IPS-18c (cell line): ENCODE measurements at regions not wholly inside any gene's neighbourhood (a gene's known extent, or its start where the extent isn't known, plus 50 kb on each side); places are given as distances from the start of the nearest gene placed in this dataset.

Experiments used
- H3K4me3 ChIP-seq: 2 replicates; pipeline ENCODE4 v1.7.0; 2013; ENCODE audit warnings: low read depth, mild to moderate bottlenecking, low read length, moderate library complexity; ENCODE audit not compliant: insufficient read depth
- H3K9me3 ChIP-seq: one replicate; pipeline ENCODE4 v1.6.1; 2013; ENCODE audit warnings: mild to moderate bottlenecking, low read length, moderate library complexity; ENCODE audit not compliant: control insufficient read depth, insufficient read depth

DNA sequence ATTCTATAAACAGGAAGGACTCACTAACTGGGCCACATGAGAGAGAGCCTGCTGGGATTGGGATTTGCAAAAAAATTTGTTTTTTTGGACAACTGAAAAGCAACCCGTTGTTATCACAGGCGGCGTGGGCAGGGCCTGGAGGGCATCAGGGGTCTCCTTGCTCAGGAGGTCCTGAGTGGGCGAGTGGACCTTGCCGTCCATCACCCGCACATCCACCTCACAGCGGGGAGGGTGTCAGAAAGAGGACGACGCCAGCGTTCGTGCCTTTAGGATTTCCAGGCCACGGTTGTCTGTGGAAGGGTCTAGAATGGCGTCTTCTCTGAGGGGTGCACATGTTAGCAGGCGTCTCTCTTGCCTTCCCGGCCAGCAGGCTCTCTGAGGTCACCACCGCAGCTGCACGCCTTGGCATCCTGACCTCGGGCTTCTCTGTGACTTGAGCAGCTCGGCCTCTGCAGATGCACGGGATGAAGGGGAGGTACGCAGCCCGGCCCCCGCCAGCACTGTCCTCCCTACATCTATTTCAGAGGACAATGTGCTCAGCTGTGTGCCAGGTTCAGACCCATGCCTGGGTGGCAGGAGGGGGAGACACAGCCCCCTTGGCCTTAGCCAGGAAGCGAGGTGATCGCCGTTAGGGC lies 749.5 kb downstream of the BRD1 start:
- Histone ChIP-seq H3K4me3 (no peak overlapping the region), H3K9me3 (no peaks in the 10 kb centered on the region)

DNA sequence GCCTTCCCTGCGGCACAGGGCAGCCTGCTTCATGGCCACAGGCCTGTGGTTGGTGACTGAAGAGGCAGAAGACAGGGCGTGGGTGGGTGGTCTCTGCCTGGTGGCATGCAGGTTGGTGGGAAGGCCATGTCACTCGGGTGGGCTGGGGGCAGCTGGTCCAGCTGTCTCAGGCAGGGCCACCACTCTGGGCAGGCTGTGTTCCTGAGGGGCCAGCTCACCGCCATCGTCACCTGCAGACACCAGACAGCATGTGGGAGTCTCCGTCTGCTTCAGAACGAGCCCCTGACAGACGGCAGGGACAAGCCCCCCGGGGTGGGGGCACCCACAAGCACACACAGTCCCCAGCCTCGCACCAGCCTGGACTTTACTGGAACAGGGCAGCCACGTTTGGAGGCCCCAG lies 750.1 kb downstream of the BRD1 start:
- no peaks in the 10 kb centered on the region for H3K9me3 ChIP-seq
- H3K4me3 ChIP-seq: no peak overlapping the region

DNA sequence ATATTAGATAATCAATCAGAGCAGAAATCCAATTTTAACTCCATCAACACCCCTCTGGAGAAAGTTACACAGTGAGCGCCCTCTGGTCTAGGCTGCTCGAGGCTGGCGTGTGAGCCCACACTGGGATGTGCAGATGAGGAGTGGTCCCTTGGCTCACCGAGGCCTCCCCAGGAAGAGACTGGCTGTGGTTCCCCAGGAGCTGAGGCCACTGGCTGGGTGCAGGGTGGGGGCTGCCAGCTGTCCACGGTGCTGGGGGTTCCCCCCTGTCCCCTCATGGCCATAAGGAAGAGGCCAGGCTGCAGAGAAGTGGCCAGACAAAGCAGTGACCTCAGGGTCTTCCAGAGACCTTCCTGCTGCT lies 750.7 kb downstream of the BRD1 start:
- no peaks in the 10 kb centered on the region for H3K9me3 ChIP-seq
- no peak overlapping the region for H3K4me3 ChIP-seq

DNA sequence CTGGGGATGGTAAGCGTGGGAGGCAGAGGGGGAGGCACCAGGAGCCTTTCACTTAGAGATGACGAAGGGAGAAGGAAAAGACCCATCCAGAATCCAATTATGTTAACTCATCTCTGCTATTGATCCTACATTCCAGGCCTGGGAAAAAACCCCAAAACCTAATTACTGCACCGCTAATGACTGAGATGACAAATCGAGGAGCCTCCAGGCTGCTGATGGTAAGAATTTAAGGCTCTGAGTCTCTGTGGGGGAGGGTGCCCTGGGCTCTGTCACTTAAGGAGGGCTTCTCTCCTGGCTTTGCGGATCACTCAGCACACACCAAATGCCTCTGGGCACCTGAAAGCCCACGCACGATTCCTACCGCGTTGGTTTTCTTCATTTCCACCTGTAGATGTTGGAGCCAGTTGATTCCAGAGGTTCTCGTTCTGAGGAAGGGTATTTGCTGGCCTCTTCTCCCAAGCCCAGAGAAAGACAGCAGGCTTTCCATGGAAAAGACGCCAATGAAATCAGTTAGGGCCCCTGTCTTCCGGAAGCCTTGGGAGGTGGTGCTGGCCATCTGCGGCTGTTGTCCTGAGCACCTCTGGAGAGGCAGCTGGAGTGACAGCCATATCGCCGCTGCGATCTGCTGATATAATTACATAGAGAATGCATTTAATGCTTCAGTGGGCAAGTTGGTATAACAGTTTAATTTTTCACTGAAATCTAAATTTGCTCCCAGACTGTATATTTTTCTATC lies 751.2 kb downstream of the BRD1 start:
- Histone ChIP-seq H3K9me3 (no peaks in the 10 kb centered on the region), H3K4me3 (no peak overlapping the region)

DNA sequence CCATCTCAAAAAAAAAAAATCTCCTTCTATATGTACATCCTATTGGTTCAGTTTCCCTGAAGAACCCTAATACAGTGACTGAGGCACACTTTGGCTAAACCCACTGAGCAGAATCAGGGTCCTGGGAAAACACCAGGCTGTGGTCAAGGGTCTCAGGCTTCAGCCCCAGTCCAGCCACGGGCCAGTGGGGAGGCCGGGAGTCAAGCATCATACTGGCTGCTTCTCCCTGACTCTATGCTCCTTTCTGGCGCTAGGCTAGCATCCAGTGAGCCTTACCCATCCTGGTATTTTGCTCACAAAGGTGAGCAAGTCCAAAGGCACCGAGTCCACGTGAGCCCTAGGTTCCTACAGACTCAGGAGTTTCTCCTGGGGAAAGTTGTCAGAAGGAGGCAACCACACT lies 752.5 kb downstream of the BRD1 start:
- Histone ChIP-seq H3K4me3 (no peak overlapping the region), H3K9me3 (no peaks in the 10 kb centered on the region)

DNA sequence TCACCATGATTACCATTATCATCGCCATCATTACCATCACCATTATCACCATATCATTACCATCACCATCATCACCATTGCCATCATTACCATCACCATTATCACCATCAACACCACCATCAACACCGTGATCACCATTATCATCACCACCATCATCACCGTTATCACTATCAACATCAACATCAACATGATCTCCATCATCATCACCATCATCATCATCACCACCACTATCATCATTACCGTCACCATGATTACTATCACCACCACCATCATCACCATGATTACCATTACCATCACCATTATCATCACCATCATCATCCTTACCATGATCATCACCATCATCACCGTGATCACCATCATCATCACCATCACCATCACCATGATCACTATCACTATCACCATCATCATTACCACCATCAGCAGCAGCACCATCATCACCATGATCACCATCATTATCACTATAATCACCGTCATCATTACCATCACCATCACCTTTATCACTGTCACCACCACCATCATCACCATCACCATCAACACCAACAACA lies 753.7 kb downstream of the BRD1 start:
- H3K9me3 ChIP-seq: no peaks in the 10 kb centered on the region
- no peak overlapping the region for H3K4me3 ChIP-seq

DNA sequence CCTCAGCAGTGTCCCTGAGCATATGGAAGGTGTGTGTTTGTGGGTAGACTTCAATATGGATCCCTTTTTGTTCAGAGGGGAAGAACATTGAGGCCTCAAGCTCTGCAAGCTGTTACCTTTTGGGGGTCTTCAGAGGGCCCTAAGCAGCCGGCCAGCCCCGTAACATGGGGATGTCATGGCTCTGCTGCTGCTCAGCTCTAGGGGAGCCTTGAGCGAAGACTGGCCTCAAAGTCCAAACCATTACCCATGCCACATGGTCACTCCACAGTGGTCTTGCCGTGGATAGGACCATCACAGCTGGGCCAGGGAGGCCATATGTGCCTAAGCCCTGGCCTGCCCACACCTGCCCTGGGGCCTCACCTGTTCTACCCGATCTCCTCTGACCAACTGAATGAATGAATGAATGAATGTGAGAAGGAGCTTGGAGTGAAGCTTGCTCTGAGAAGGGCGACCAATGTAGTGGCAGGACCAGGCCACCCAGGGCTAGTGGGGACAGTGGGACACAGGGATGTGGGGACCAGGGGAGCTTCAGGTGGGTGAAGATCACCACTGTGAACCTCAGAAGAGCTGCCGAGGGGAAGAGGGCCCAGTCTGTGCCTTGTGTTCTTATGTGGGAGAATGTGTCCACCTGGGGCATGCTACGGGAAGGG lies 754.6 kb downstream of the BRD1 start:
- H3K4me3 ChIP-seq: no peak overlapping the region
- no peaks in the 10 kb centered on the region for H3K9me3 ChIP-seq

DNA sequence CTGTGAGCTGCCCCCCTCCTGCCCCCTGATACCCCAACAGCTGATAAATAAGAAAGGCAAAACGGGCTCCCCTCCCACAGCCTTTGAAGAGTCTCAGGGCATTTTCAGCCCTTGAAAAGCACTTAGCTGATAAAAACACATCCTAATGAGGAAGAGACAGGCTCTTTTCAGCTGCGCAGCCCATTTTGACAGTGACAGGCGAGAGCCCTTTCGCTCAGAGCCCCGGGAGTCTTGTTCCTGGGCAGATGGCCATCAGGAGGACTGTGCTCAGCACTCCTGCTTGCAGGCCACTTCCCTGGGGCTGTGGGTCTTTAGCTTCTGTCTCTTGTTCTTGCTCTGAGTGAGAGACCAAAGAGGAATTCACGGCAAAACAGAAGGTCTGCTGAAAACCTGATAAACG lies 757.2 kb downstream of the BRD1 start:
- Histone ChIP-seq H3K4me3 (no peak overlapping the region), H3K9me3 (no peaks in the 10 kb centered on the region)

DNA sequence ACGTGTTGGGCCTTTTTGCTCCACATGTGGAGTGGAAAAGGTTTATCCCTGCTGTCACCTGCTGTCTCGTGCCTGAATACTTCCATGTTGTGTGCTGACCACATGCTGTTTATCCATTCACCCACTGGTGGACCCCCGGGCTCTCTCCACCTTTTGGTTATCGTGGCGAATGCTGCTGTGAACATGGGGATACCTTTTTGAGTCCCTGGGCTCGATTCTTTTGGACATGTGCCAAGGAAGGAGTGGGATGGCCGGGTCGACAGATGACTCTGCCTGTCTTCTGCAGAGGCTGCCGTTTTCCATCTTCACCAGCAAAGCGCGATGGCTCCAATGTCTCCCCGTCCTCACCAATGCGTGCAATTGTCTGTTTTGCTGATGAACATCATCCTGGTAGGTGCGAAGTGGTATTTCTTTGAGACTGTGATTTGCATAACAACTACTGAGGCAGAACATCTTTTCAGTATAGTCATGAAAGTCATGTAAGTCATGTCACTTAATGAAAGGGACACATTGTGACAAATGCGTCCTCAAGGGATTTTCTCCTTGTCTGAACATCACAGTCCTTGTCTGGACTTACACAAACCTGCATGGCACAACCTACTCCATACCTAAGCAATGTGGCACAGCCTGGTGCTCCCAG lies 758.7 kb downstream of the BRD1 start:
- no peak overlapping the region for H3K4me3 ChIP-seq
- H3K9me3 ChIP-seq: no peaks in the 10 kb centered on the region

DNA sequence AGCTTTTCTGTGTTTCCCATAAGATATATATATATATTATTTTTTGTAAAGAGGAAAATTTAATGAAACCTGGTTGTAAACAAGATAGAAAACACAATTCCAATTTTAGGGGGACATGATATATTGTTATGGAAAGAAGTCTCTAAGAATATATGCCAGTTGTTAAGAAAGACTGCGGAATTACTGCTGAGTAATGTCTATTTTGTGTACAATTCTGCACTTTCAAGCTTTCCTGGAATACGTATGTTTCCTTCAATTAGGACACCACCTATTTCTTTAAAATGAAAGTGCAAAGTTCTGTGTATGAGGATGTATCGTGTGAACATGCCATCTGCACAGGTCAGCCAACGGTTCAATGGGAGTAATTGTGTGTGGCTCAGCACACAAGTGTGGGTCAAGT lies 760.2 kb downstream of the BRD1 start:
- Histone ChIP-seq H3K4me3 (no peak overlapping the region), H3K9me3 (no peaks in the 10 kb centered on the region)

DNA sequence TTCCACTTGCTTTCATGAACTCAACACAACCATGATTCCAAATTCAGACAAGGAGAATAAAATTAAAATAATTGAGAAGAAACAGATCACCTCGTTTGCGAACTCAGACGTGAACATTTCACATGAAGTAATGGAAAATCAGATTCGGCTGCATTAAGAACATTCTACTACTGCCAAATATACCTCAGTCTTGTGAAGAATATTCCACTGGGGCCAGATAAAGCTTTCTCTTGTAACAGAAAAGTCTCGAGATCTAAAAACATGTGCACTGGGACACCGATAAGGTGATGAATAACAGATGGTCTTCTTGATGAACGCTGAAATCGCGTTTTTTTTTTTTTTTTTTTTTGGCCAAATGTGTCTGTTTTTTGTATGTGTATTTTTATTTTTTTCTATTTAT lies 761.1 kb downstream of the BRD1 start:
- H3K9me3 ChIP-seq: no peaks in the 10 kb centered on the region
- no peak overlapping the region for H3K4me3 ChIP-seq

DNA sequence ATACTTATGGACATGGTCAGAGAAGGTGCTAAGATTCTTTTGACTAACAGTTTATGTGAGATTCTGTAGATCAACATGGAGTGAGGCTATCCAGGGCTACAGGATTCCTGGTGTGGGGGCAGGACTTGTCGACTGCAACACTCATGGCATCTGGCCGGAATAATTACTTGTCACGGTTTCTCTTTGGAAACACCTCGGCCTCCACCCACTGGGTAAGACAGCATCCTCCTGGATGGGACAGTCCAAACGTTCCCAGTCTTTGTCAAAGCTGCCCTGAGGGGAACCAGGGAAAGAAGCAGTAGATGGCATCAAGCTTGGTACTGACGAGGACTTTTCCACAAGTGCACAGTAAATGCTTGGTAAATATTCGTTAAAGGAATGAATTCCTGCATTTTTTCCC lies 762.8 kb downstream of the BRD1 start:
- Histone ChIP-seq H3K9me3 (no peaks in the 10 kb centered on the region), H3K4me3 (no peak overlapping the region)

DNA sequence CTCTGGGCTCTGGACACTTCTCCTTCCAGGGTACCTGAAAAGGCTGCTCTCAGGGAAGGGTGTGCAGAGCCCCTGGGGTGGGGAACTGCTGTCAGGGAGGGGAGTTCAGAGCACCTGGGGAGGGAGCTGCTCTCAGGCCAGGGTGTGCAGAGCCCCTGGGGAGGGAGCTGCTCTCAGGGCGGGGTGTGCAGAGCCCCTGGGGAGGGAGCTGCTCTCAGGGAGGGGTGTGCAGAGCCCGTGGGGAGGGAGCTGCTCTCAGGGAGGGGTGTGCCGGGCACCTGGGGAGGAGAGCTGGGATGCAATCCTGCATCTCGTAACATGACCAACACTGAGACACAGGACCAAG lies 764.2 kb downstream of the BRD1 start:
- Histone ChIP-seq H3K9me3 (no peaks in the 10 kb centered on the region), H3K4me3 (no peak overlapping the region)

DNA sequence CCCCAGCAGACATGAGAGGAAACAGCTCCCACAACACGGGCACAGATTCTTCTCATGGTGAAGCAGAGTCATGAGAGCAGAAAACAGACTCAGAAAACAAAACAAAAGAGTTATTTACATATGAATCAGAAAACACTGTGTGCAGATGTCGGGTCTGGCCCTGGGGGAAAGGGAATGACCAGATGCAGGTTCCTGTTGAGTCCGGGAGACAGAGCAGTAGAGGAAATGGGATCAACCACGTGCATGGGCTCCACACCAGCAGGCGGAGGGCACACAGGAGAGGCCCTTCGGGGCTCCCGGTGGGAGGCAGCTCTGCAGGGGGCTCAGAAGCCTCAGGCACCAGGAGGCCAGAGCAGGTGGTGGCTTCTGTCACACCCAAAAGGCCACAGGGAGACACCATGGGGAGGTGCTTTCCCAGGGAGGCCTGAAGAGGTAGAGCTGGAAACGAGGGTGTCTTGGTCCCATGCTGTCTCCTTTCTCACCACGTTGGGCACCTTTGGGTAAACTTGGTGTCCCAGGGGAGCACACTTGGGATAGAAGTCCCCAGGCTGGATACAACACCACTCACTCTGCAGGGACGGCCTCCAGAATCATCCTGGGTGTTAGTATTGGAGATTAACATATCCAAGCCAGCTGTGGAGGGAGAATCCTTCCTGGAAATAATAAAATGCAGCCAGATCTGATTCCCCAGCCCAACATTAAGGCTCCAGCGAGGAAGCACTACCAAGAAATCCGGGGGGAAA lies 764.7 kb downstream of the BRD1 start:
- Histone ChIP-seq H3K4me3 (no peak overlapping the region), H3K9me3 (no peaks in the 10 kb centered on the region)

DNA sequence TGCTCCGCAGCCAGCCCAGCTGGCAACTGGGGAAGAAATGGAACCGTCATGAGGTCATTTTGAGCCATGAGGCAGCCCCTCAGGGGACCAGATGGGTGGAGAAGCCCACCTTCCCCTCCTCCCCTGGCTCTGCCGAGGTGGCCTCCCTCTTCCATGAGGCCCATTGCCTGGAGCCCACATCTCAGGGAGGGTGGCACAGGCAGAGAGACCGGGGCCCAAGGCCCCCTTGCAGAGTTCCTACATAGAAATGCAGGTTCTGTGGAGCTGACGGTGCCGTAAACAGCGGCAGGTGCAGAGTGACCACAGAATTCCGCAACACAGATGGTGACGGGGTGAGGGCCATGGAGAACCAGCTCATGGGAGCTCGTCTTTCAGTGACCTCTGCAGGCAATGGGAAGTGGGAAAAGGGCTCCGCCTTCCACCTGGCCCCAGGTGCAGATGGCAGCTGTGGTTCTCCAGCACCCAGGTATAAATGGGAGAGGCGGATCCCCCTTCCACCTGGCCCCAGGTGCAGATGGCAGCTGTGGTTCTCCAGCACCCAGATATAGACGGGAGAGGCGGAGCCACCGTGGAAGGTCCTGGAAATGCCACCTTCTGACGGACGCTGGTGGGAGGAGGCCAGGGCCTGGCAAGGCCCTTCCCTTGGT lies 765.4 kb downstream of the BRD1 start:
- no peak overlapping the region; the same call in 1 of the 2 replicates for H3K4me3 ChIP-seq
- no peaks in the 10 kb centered on the region for H3K9me3 ChIP-seq

DNA sequence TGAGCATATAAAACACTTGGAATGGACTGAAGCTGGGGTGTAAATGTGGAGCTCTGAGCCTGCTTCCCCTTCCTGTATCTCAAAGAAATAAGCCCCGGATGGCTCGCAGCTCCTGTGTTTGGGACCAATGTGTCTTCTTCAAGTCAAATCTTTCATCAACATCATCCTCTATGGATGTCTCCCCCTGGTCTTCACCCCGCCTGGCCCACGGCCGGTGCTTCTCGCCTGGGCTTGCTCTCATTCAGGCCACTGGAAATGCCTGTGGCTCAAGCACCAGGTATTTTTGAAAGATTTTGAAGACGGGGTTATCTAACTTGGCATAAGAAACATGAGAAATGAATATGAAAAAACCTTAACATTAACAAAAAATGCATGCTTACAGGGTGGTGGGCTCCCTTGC lies 769.8 kb downstream of the BRD1 start:
- no peaks in the 10 kb centered on the region for H3K9me3 ChIP-seq
- no peak overlapping the region for H3K4me3 ChIP-seq

DNA sequence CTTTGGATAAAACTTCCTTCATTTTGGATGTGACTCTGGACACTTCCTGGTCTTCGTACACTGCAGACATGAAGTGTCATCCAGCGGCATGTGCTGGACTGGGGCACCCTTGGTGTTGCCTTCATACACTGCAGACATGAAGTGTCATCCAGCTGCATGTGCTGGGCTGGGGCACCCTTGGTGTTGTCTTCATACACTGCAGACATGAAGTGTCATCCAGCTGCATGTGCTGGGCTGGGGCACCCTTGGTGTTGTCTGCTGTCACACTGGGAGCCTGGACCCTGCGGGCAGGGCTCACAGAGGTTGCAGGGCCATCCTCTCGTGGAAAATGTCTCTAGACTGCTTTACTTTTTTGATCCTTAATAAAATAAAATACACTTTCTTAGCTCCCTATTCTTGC lies 771.4 kb downstream of the BRD1 start:
- no peak overlapping the region for H3K4me3 ChIP-seq
- H3K9me3 ChIP-seq: peaks cover 3% of the 10 kb centered on the region
